Neural progenitor cell (in vitro differentiated cells): ENCODE measurements at regions not wholly inside any gene's neighbourhood (a gene's known extent, or its start where the extent isn't known, plus 50 kb on each side); places are given as distances from the start of the nearest gene placed in this dataset.

Experiments
- CTCF ChIP-seq: fragments of 200-600 bp; sonication (generic); IDR thresholded peaks from 2 replicates; pipeline ENCODE4 v1.5.1; 2017; ENCODE audit warnings: antibody characterized with exemption, mild to moderate bottlenecking
- EZH2 ChIP-seq: fragments of 200-600 bp; sonication (generic); IDR thresholded peaks from 2 replicates; pipeline ENCODE4 v1.6.1; 2017; ENCODE audit warnings: antibody characterized with exemption, mild to moderate bottlenecking, moderate library complexity
- EZH2phosphoT487 ChIP-seq: fragments of 200-600 bp; sonication (generic); IDR thresholded peaks from 2 replicates; pipeline ENCODE4 v1.6.1; 2017; ENCODE audit warnings: antibody characterized with exemption

GRCh38 chr14:71855399-71856036, 76.7 kb upstream of the RGS6 start:
- TF ChIP-seq CTCF (peak; percentile 76), EZH2 (no peak), EZH2phosphoT487 (no peak)
